Spleen (tissue), 7 donors: ENCODE measurements at regions not wholly inside any gene's neighbourhood (a gene's known extent, or its start where the extent isn't known, plus 50 kb on each side); places are given as distances from the start of the nearest gene placed in this dataset.
A peak's percentile ranks its signal among the peaks of the same experiment; 100 is the strongest.

Experiments
- POLR2A ChIP-seq, 3 donors: fragments of 450-650 bp; IDR thresholded peaks; one replicate each; pipeline ENCODE4 v1.5.1; 2017; ENCODE audit warnings: antibody characterized with exemption in 3 of 3, mild to moderate bottlenecking in 1 of 3
- TF ChIP-seq, protein P1 (sequence below), 11 experiments: fragments of 200-600 bp in 7 of 11; fragments of 450-650 bp in 4 of 11; sonication (generic) in 4 of 11; IDR thresholded peaks in 8 of 11; conservative IDR thresholded peaks in 3 of 11; 1 replicate in 7 of 11; 2 replicates in 4 of 11; pipeline versions ENCODE4 v1.4.0 to v1.8.0; 2016 to 2021; ENCODE audit warnings: antibody characterized with exemption in 11 of 11, inconsistent platforms in 4 of 11, mild to moderate bottlenecking in 1 of 11
- donor health status: DM: no; HTN: no; CAD: no; lungs with moderate emphysema.
- donor health status: DM: no; HTN: no; CAD: no.
- donor health status: DM: no; HTN: no; CAD: no.

DNA sequence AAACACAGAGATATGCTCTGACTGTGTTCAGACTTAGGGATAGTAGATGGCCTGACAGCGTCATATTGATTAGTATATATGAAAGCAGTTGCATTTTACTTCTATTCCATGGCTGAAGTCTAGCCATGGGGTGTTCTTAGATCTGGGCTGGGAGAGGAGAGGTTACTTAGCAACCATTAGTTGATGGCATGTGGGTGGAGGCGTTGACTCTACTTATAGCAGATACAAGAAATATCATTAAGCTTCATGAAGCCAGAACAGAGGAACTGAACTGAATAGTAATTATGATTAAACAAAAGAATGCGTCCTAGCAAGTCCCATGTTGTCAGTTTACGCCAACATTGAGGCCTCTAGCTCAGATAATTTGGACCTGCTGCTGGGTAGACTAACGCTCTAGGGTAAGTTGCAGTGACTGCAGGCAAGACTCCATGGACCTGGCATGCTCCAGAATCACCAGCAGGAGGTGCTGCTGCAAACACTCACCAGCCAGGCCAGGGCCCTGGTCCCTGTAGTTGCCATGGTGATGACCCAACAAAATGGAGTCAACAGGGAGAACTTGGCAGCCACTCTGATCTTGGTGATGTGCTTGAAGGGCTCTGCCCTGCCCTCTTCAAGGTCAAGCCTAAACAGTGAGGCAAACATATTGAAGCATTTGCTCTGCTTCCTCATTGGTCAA, 477.3 kb downstream of the PREX1 start:
- TF ChIP-seq, protein P1, sequence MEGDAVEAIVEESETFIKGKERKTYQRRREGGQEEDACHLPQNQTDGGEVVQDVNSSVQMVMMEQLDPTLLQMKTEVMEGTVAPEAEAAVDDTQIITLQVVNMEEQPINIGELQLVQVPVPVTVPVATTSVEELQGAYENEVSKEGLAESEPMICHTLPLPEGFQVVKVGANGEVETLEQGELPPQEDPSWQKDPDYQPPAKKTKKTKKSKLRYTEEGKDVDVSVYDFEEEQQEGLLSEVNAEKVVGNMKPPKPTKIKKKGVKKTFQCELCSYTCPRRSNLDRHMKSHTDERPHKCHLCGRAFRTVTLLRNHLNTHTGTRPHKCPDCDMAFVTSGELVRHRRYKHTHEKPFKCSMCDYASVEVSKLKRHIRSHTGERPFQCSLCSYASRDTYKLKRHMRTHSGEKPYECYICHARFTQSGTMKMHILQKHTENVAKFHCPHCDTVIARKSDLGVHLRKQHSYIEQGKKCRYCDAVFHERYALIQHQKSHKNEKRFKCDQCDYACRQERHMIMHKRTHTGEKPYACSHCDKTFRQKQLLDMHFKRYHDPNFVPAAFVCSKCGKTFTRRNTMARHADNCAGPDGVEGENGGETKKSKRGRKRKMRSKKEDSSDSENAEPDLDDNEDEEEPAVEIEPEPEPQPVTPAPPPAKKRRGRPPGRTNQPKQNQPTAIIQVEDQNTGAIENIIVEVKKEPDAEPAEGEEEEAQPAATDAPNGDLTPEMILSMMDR (IDR thresholded peaks at IDR 0.05 in 8 of 11, conservative IDR thresholded peaks at IDR 0.05 in 3 of 11), result peak in 2 of 11 experiments; percentile 12 to 33
- no peak for TF ChIP-seq POLR2A (IDR thresholded peaks at IDR 0.05)
